ENCODE measurements at regions not wholly inside any gene's neighbourhood (a gene's known extent, or its start where the extent isn't known, plus 50 kb on each side); places are given as distances from the start of the nearest gene placed in this dataset.

GRCh38 chr19:31539386-31539785, 190.2 kb upstream of the TSHZ3 start:
- H3K4ac ChIP-seq (replicated peaks; ENCODE audit: insufficient read length, low read depth, low read length) = no peak overlapping the region
- no peak overlapping the region for H3K4me2 ChIP-seq (ENCODE audit: insufficient read depth in 1 of 2, low read depth in 2 of 2, low read length in 2 of 2)
- H3K27me3 ChIP-seq (replicated peaks in 1 of 4; ENCODE audit: control insufficient read depth in 3 of 4, extremely low read depth in 1 of 4, insufficient read depth in 3 of 4, low read length in 3 of 4) = peaks cover 0 to 4% (median 0%) of the 10 kb centered on the region in 4 experiments; a peak in 1 of 7 replicates
- peaks cover 2 to 4% of the 10 kb centered on the region in 2 experiments; a peak in 2 of 4 replicates for H3K9me3 ChIP-seq (ENCODE audit: insufficient read depth in 2 of 2, low read depth in 1 of 2, low read length in 1 of 2)
- no peak overlapping the region for H3K4me3 ChIP-seq (ENCODE audit: extremely low read depth in 1 of 4, insufficient read depth in 2 of 4, low read depth in 3 of 4, low read length in 4 of 4)
- H3K4me1 ChIP-seq (replicated peaks in 1 of 4; ENCODE audit: control insufficient read depth in 3 of 4, insufficient read depth in 4 of 4, low read length in 3 of 4) = no peaks in the 10 kb centered on the region
- no peak overlapping the region for H2AFZ ChIP-seq (ENCODE audit: low read length)
- H3K23me2 ChIP-seq (ENCODE audit: low read depth, low read length) = no peaks in the 10 kb centered on the region
- H2BK5ac ChIP-seq (ENCODE audit: low read depth, low read length) = no peak overlapping the region
- no peak for FAIRE-seq
- DNase-seq (ENCODE audit: low read depth in 1 of 2, low spot score in 2 of 2) = peak in 1 of 2 experiments; percentile 8
- WGBS, 2 experiments (ENCODE audit: extremely low coverage in 1 of 2, insufficient coverage in 1 of 2, insufficient read length in 1 of 2, insufficient replicate concordance in 2 of 2, low coverage in 1 of 2, low lambda C conversion rate in 2 of 2, missing lambda C conversion rate in 1 of 2) = 88% methylated on average over 6 of the region's 6 CpGs; no CpG with 5 or more reads in 1 of the 2 experiments
- no peak overlapping the region for H3K14ac ChIP-seq (ENCODE audit: insufficient read length)
- no peak overlapping the region for H4K5ac ChIP-seq (ENCODE audit: insufficient read length, low read depth, low read length)
- ChIA-PET POLR2A (ENCODE audit: partially characterized antibody) (no interaction called here), CTCF (ENCODE audit: partially characterized antibody) (interaction anchor here (0.9 kb wide), 1 partner anchor 16 kb away, joined by 3 read pairs; no protein-coding TSS in a partner anchor)
- H2BK20ac ChIP-seq (ENCODE audit: low read length) = no peak overlapping the region
- no peak overlapping the region for H3K23ac ChIP-seq (ENCODE audit: insufficient read length)
- no peak overlapping the region for H2AK5ac ChIP-seq (ENCODE audit: low read depth, low read length)
- H4K91ac ChIP-seq (replicated peaks; ENCODE audit: insufficient read length, low read length) = no peak overlapping the region
- H4K20me1 ChIP-seq (replicated peaks in 1 of 2; ENCODE audit: control insufficient read depth in 1 of 2, insufficient read depth in 2 of 2, low read length in 2 of 2) = no peaks in the 10 kb centered on the region
- no peak overlapping the region for H3K18ac ChIP-seq (ENCODE audit: extremely low read depth, low read length)
- no peak overlapping the region for H2BK15ac ChIP-seq (ENCODE audit: low read length)
- H3K79me2 ChIP-seq (ENCODE audit: control insufficient read depth in 1 of 2, insufficient read depth in 2 of 2, low read length in 2 of 2) = no peaks in the 10 kb centered on the region
- H2BK120ac ChIP-seq (replicated peaks; ENCODE audit: low read depth, low read length) = no peak overlapping the region
- H4K8ac ChIP-seq (ENCODE audit: extremely low read depth, insufficient read depth, low read length) = no peak overlapping the region
- H3K36me3 ChIP-seq (ENCODE audit: control insufficient read depth in 2 of 4, insufficient read depth in 4 of 4, low read length in 3 of 4) = no peaks in the 10 kb centered on the region
- no peak overlapping the region for H3K9ac ChIP-seq (replicated peaks in 1 of 4; ENCODE audit: extremely low read depth in 1 of 4, low read depth in 3 of 4, low read length in 3 of 4)
- no peak overlapping the region for H3K27ac ChIP-seq (ENCODE audit: low read depth, low read length)
- H3K79me1 ChIP-seq (ENCODE audit: low read depth, low read length) = no peaks in the 10 kb centered on the region
- no peak overlapping the region for H3K56ac ChIP-seq (replicated peaks; ENCODE audit: insufficient read length, low read depth, low read length)
- H2BK12ac ChIP-seq (ENCODE audit: low read depth, low read length) = no peak overlapping the region
- TF ChIP-seq, protein P1, sequence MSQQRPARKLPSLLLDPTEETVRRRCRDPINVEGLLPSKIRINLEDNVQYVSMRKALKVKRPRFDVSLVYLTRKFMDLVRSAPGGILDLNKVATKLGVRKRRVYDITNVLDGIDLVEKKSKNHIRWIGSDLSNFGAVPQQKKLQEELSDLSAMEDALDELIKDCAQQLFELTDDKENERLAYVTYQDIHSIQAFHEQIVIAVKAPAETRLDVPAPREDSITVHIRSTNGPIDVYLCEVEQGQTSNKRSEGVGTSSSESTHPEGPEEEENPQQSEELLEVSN (IDR thresholded peaks at IDR 0.05) = no peak
- TF ChIP-seq CBX5 (IDR thresholded peaks at IDR 0.05; ENCODE audit: low read depth, low read length) (no peak), SP4 (IDR thresholded peaks at IDR 0.05; ENCODE audit: low read length) (no peak), NRF1 (IDR thresholded peaks at IDR 0.05; ENCODE audit: low read depth, low read length) (no peak), FOSL1 (IDR thresholded peaks at IDR 0.05; ENCODE audit: insufficient read depth, low read depth, low read length) (no peak), RBBP5 (IDR thresholded peaks at IDR 0.05; ENCODE audit: borderline replicate concordance, low read depth, low read length) (no peak), TAF7 (optimal IDR thresholded peaks at IDR 0.05; ENCODE audit: borderline replicate concordance, low read depth, low read length) (no peak), SP1 (IDR thresholded peaks at IDR 0.05; ENCODE audit: low read depth, low read length) (no peak), EZH2 (IDR thresholded peaks at IDR 0.05; ENCODE audit: low read depth, low read length, severe bottlenecking) (no peak), EP300 (IDR thresholded peaks at IDR 0.05; ENCODE audit: borderline replicate concordance in 1 of 2, low read depth in 2 of 2, low read length in 2 of 2) (no peak), SRF (IDR thresholded peaks at IDR 0.05; ENCODE audit: low read depth, low read length) (no peak)
- TF ChIP-seq, protein P2, sequence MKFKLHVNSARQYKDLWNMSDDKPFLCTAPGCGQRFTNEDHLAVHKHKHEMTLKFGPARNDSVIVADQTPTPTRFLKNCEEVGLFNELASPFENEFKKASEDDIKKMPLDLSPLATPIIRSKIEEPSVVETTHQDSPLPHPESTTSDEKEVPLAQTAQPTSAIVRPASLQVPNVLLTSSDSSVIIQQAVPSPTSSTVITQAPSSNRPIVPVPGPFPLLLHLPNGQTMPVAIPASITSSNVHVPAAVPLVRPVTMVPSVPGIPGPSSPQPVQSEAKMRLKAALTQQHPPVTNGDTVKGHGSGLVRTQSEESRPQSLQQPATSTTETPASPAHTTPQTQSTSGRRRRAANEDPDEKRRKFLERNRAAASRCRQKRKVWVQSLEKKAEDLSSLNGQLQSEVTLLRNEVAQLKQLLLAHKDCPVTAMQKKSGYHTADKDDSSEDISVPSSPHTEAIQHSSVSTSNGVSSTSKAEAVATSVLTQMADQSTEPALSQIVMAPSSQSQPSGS (IDR thresholded peaks at IDR 0.05; ENCODE audit: low read length) = no peak
